VCaP (cell line): ENCODE measurements at regions not wholly inside any gene's neighbourhood (a gene's known extent, or its start where the extent isn't known, plus 50 kb on each side); places are given as distances from the start of the nearest gene placed in this dataset.
"Not testable (repeated sequence)": the region's sequence is repeated elsewhere in the genome, so short reads cannot be mapped to it uniquely, and the experiment has no call there.

Source experiments
- H3K27ac ChIP-seq: fragments of 450-650 bp; 2 replicates; pipeline ENCODE4 v1.5.1; 2017
- CTCF ChIP-seq: fragments of 450-650 bp; conservative IDR thresholded peaks from 2 replicates; pipeline ENCODE4 v1.5.1; 2017; ENCODE audit warnings: mild to moderate bottlenecking, moderate library complexity

GRCh38 chrX:112513154-112513553 is 166.6 kb downstream of the LHFPL1 start:
- no peak for TF ChIP-seq CTCF
- H3K27ac ChIP-seq, result no peak overlapping the region

GRCh38 chrX:112512509-112512908 is 167.2 kb downstream of the LHFPL1 start:
- no peak for TF ChIP-seq CTCF
- H3K27ac ChIP-seq, result no peak overlapping the region

GRCh38 chrX:112510629-112511028 is 169.1 kb downstream of the LHFPL1 start:
- no peak for TF ChIP-seq CTCF
- H3K27ac ChIP-seq, result no peak overlapping the region

GRCh38 chrX:112477653-112478052 is 202.1 kb downstream of the LHFPL1 start:
- H3K27ac ChIP-seq, result no peak overlapping the region
- TF ChIP-seq CTCF, result no peak

GRCh38 chrX:112473654-112474053 is 206.1 kb downstream of the LHFPL1 start:
- H3K27ac ChIP-seq, result no peak overlapping the region
- no peak for TF ChIP-seq CTCF

- no peak overlapping the region for H3K27ac ChIP-seq
- TF ChIP-seq CTCF, result no peak
Observed at GRCh38 chrX:112470551-112470950, 209.2 kb downstream of the LHFPL1 start.

GRCh38 chrX:112461949-112462450 is 217.7 kb downstream of the LHFPL1 start:
- not testable (repeated sequence) for H3K27ac ChIP-seq

- no peak for TF ChIP-seq CTCF
- H3K27ac ChIP-seq, result no peak overlapping the region
Observed at GRCh38 chrX:112457788-112458187, 221.9 kb downstream of the LHFPL1 start.
